GM12878 (cell line): ENCODE measurements at regions not wholly inside any gene's neighbourhood (a gene's known extent, or its start where the extent isn't known, plus 50 kb on each side); places are given as distances from the start of the nearest gene placed in this dataset.

Source experiments
- ATAC-seq: fragments of 200-7000 bp; cut with Tn5 transposase; 3 replicates; pipeline ENCODE4 v1.9.1; 2020; ENCODE audit warnings: mild to moderate bottlenecking, moderate library complexity
- BruUV-seq: library from RNA; stranded (reverse); fragments of 400-500 nt; replicated peaks from 2 replicates; lab custom pipeline; 2021; lab: Mats Ljungman, UMichigan
- CTCF ChIA-PET: fragments of 300-600 bp; sonication (Branson Sonifier 250); formaldehyde crosslinking; extraction: SDS; loops from one replicate; lab custom pipeline; 2021; ENCODE audit warnings: inconsistent platforms; lab: Yijun Ruan, JAX
- POLR2A ChIA-PET: fragments of 350-600 bp; formaldehyde crosslinking; extraction: SDS; loops from one replicate; lab custom pipeline; 2021; ENCODE audit warnings: inconsistent platforms; lab: Charles Lee
- RAD21 ChIA-PET: fragments of 300-600 bp; sonication (Branson Sonifier 250); formaldehyde crosslinking; loops from one replicate; lab custom pipeline; 2023; ENCODE audit warnings: antibody characterized with exemption; ENCODE audit not compliant: unreplicated experiment; lab: Charles Lee
- SMC1A ChIA-PET: fragments of 300-600 bp; sonication (Branson Sonifier 250); formaldehyde crosslinking; loops from one replicate; lab custom pipeline; 2023; ENCODE audit not compliant: unreplicated experiment, uncharacterized antibody; lab: Charles Lee
- DNase-seq: peaks from one replicate; pipeline ENCODE4 v3.0.0-alpha.2; 2011; ENCODE audit warnings: low read depth, low spot score
- FAIRE-seq: peaks from 3 replicates; lab custom pipeline; 2011; peaks lifted over from hg19 to GRCh38; lab: Jason Lieb, UNC
- H2AFZ ChIP-seq: 2 replicates; pipeline ENCODE4 v1.6.0; 2011; ENCODE audit warnings: low read depth, low read length, control low read depth; ENCODE audit not compliant: control insufficient read depth
- H3K27ac ChIP-seq: 2 replicates; pipeline ENCODE4 v1.5.1; 2011; ENCODE audit warnings: control low read depth; ENCODE audit not compliant: control insufficient read depth, insufficient read depth
- H3K27me3 ChIP-seq, 2 experiments: replicated peaks in 1 of 2; 2 replicates each; pipeline versions ENCODE4 v1.6.0 to v1.6.1; 2011; ENCODE audit warnings: low read length in 1 of 2; ENCODE audit not compliant: control insufficient read depth in 2 of 2, insufficient read depth in 2 of 2
- H3K36me3 ChIP-seq, 2 experiments: 2 replicates each; pipeline ENCODE4 v1.5.1; 2011; ENCODE audit warnings: low read length in 1 of 2; ENCODE audit not compliant: control insufficient read depth in 2 of 2, insufficient read depth in 2 of 2
- H3K4me1 ChIP-seq: 2 replicates; pipeline ENCODE4 v1.6.1; 2011; ENCODE audit warnings: mild to moderate bottlenecking, low read length, moderate library complexity, mixed read lengths; ENCODE audit not compliant: control insufficient read depth, insufficient read depth
- H3K4me2 ChIP-seq: 2 replicates; pipeline ENCODE4 v1.6.0; 2011; ENCODE audit warnings: control low read depth; ENCODE audit not compliant: control insufficient read depth, insufficient read depth
- H3K4me3 ChIP-seq: fragments of 200-600 bp; sonication (generic); 2 replicates; pipeline ENCODE4 v1.5.1; 2016
- H3K79me2 ChIP-seq: 2 replicates; pipeline ENCODE4 v1.6.0; 2011; ENCODE audit warnings: low read length; ENCODE audit not compliant: control insufficient read depth, insufficient read depth
- H3K9ac ChIP-seq: 2 replicates; pipeline ENCODE4 v1.8.0; 2011; ENCODE audit warnings: low read length, control low read depth, mixed read lengths; ENCODE audit not compliant: control insufficient read depth, insufficient read depth
- H3K9me3 ChIP-seq: replicated peaks from 3 replicates; pipeline ENCODE4 v1.5.1; 2011; ENCODE audit warnings: mild to moderate bottlenecking, low read length; ENCODE audit not compliant: control insufficient read depth, insufficient read depth
- H4K20me1 ChIP-seq: 2 replicates; pipeline ENCODE4 v1.6.0; 2011; ENCODE audit not compliant: control insufficient read depth, insufficient read depth
- BCL3 ChIP-seq: IDR thresholded peaks from 2 replicates; pipeline ENCODE4 v1.6.1; 2011; ENCODE audit warnings: borderline replicate concordance, low read depth, mild to moderate bottlenecking, moderate library complexity, low read length; ENCODE audit not compliant: insufficient read depth, poor library complexity, severe bottlenecking
- BCLAF1 ChIP-seq: fragments of 450-650 bp; IDR thresholded peaks from 2 replicates; pipeline ENCODE4 v1.6.1; 2017; ENCODE audit warnings: antibody characterized with exemption, mild to moderate bottlenecking, moderate library complexity
- BRCA1 ChIP-seq: IDR thresholded peaks from 2 replicates; pipeline ENCODE4 v1.6.1; 2011; ENCODE audit warnings: low read depth, low read length, improper control_type of control experiment
- CHD1 ChIP-seq: IDR thresholded peaks from 2 replicates; pipeline ENCODE4 v1.6.1; 2012; ENCODE audit warnings: low read depth, low read length, improper control_type of control experiment
- CREM ChIP-seq: IDR thresholded peaks from 2 replicates; pipeline ENCODE4 v1.6.1; 2014; ENCODE audit warnings: antibody characterized with exemption, low read depth
- HSF1 ChIP-seq: fragments of 150-350 bp; IDR thresholded peaks from 2 replicates; pipeline ENCODE4 v1.6.1; 2014; ENCODE audit warnings: mild to moderate bottlenecking, low read depth, low read length
- KAT2A ChIP-seq: conservative IDR thresholded peaks from 2 replicates; pipeline ENCODE4 v1.6.1; 2011; ENCODE audit warnings: low read depth, low read length; ENCODE audit not compliant: control insufficient read depth
- NFIC ChIP-seq: IDR thresholded peaks from 2 replicates; pipeline ENCODE4 v1.6.1; 2012; ENCODE audit warnings: low read depth, mild to moderate bottlenecking, inconsistent platforms, low read length, moderate library complexity
- PKNOX1 ChIP-seq: fragments of 450-650 bp; IDR thresholded peaks from 2 replicates; pipeline ENCODE4 v1.6.1; 2016; ENCODE audit warnings: mild to moderate bottlenecking
- SMAD1 ChIP-seq: fragments of 450-650 bp; IDR thresholded peaks from 2 replicates; pipeline ENCODE4 v1.6.1; 2018; ENCODE audit warnings: mild to moderate bottlenecking, low read depth; ENCODE audit not compliant: partially characterized antibody
- YY1 ChIP-seq: IDR thresholded peaks from 2 replicates; pipeline ENCODE4 v1.6.1; 2011; ENCODE audit warnings: low read depth, mild to moderate bottlenecking, low read length
- ZBTB4 ChIP-seq: fragments of 450-650 bp; formaldehyde crosslinking; IDR thresholded peaks from 2 replicates; pipeline ENCODE4 v1.4.0; 2022; ENCODE audit warnings: mild to moderate bottlenecking, moderate library complexity
- ZNF274 ChIP-seq: IDR thresholded peaks from one replicate; pipeline ENCODE4 v1.8.0; 2011; ENCODE audit not compliant: insufficient read length, insufficient read depth
- WGBS: methylation state at CpG from one replicate; pipeline ENCODE4 v1.1.6; 2016; ENCODE audit warnings: low lambda C conversion rate; ENCODE audit not compliant: insufficient replicate concordance, insufficient coverage; ENCODE audit errors: missing lambda C conversion rate; 5-methylcytosine and 5-hydroxymethylcytosine counted together
- in situ Hi-C: fragments of 300-500 bp; cut with MboI; formaldehyde crosslinking; loops from 9 replicates; pipeline ENCODE4 v1.14.3; 2018; ENCODE audit warnings: mixed read lengths
- intact Hi-C: fragments of 100-400 bp; cut with micrococcal nuclease; formaldehyde crosslinking; loops from one replicate; pipeline ENCODE4 v1.14.2; 2022; ENCODE audit not compliant: unreplicated experiment

- FAIRE-seq (no peak), ATAC-seq (no peak), DNase-seq (no peak)
- no TSS peak for BruUV-seq
- Histone ChIP-seq H3K27me3 (no peaks in the 10 kb centered on the region), H3K27ac (no peak overlapping the region), H3K4me1 (no peaks in the 10 kb centered on the region), H2AFZ (no peak overlapping the region), H3K36me3 (no peaks in the 10 kb centered on the region), H3K9me3 (no peaks in the 10 kb centered on the region; the same call in 2 of the 3 replicates), H3K4me2 (no peak overlapping the region), H4K20me1 (no peaks in the 10 kb centered on the region), H3K4me3 (no peak overlapping the region), H3K9ac (no peak overlapping the region), H3K79me2 (no peaks in the 10 kb centered on the region)
- CTCF ChIA-PET, result no interaction called here
- 75% methylated on average over 4 of the region's 4 CpGs for WGBS
- SMC1A ChIA-PET, result no interaction called here
- RAD21 ChIA-PET, result no interaction called here
- in situ Hi-C loops, result no loop called here
- intact Hi-C loops, result no loop called here
- POLR2A ChIA-PET, result no interaction called here
- no peak for TF ChIP-seq BRCA1
- no peak for TF ChIP-seq PKNOX1
- TF ChIP-seq SMAD1, result no peak
- TF ChIP-seq NFIC, result no peak
- no peak for TF ChIP-seq BCLAF1
- TF ChIP-seq ZBTB4 (CRISPR knock-in tag), result no peak
- TF ChIP-seq CREM, result no peak
- TF ChIP-seq BCL3, result no peak
- TF ChIP-seq YY1, result no peak
- no peak for TF ChIP-seq KAT2A
- TF ChIP-seq HSF1, result no peak
- TF ChIP-seq CHD1, result no peak
- no peak for TF ChIP-seq ZNF274
These were observed 122.2 kb downstream of the SLC28A3 start for GRCh38 chr9:84218322-84218721.
